ENCODE measurements at regions not wholly inside any gene's neighbourhood (a gene's known extent, or its start where the extent isn't known, plus 50 kb on each side); places are given as distances from the start of the nearest gene placed in this dataset.

DNA sequence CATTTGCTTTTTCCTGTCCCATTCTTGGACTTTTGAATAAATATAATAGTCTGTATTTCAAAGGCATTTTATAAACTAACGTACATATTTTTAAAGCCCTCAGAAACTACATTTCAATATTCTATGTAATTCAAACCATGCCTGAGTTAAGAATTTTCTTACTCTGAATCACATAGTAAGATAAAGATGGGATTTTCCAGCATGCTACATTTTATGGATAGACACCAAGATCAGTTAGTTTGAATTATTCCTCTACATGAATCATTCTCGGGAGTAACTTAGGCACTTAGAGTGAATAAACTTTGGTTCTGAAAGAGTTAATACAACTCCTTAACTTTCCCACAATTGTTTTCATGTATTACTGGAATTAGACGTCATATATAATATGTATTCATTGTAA, 713.3 kb upstream of the CBLB start:
- no peak for DNase-seq (ENCODE audit: low read depth in 4 of 4, low spot score in 1 of 4)

DNA sequence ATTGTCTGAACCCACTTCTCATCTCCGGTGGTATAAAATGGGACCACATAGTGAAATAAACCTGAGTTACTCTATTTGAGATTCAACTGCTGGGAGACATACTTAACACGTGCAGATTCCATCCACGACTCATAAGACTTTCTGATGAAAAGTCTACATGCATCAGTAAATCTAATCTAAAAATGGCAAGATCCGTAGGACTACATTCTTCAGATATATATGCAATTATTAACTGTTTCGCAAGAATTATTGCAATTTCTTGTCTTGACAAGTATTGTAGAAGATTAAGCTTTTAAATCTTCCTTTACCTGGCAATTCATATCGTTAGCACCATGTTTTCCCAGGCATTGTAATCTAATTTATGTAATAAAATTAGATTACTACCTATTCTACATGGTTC, 718.7 kb upstream of the CBLB start:
- DNase-seq (ENCODE audit: low read depth in 4 of 4, low spot score in 1 of 4) = no peak

DNA sequence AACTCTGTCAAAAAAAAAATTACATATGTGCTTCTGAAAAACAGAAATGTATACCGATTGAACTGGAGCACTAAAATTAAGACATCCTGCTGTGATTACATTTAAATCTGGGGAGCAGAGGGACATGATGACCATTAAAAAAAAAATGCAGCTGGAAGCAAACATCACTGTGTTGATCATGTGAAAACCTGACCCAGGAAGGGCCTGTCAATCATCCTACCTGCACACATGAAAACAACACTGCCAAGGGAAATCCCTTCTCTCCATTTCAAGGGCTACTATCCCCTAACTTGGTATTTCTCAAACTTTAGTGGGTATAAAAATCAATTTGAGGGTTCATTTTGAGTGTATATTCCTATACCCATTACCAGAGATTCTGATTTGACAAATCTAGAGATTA, 719.9 kb upstream of the CBLB start:
- DNase-seq (ENCODE audit: low read depth in 4 of 4, low spot score in 1 of 4) = no peak

DNA sequence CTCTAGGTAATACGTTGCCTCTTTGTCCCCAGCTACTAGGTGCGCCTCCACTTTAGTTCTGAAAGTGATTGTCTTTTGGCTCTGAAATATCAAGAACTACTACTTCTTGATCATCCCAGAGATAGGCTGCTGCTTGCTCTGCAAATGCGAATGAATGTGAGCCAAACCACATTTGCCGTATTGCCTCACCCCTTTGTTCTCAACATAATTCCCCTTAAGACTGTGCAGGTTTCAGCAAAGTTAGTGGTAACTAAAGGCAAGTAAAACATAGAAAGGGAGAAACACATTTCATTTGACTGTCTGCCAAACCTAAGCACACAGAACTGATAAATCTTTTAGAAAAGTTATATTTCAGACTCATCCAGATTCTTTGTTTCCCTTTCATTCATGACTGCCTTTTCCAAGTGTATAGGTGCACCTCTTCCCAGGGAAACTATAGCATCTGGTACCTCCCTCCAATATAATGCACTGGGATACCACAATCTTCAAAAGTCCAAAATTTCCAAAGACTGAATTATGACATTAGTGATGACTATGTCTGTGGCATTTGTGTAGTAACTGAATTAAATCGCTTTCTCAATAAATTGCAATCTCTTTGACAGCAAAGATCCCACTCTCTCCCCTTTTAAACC, 720.6 kb upstream of the CBLB start:
- DNase-seq (ENCODE audit: low read depth in 4 of 4, low spot score in 1 of 4) = no peak

DNA sequence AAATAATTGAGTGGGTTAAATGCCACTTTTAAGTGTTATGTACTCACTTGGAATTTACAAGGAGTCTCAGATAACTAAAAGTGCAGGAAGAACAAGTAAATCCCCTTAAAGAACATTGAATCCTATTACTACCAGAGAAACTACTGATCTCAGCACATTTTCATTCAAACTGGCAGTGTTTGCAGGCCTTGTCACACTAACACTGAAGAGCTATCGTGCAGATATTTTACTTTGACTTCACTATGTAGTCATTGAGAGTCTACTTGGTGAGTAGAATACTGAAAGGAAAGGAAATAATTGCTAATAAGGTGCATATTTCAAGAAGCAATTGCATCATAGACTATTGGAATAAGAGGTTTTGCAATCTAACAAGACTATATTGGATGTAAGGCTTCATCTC, 721.4 kb upstream of the CBLB start:
- DNase-seq (ENCODE audit: low read depth in 4 of 4, low spot score in 1 of 4) = no peak

DNA sequence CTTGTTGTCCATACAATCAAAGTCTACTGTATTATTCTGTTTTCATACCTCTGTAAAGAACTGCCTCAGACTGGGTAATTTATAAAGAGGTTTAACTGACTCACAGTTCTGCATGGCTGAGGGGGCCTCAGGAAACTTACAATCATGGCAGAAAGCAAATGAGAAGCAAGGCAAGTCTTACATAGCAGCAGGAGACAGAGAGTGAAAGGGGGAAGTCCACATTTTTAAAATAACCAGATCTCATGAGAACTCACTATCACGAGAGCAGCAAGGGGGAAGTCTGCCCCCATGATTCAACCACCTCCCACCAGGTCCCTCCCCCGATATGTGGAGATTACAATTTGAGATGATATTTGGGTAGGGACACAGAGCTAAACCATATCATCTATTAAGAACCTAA, 724.6 kb upstream of the CBLB start:
- DNase-seq (ENCODE audit: low read depth in 4 of 4, low spot score in 1 of 4) = no peak

DNA sequence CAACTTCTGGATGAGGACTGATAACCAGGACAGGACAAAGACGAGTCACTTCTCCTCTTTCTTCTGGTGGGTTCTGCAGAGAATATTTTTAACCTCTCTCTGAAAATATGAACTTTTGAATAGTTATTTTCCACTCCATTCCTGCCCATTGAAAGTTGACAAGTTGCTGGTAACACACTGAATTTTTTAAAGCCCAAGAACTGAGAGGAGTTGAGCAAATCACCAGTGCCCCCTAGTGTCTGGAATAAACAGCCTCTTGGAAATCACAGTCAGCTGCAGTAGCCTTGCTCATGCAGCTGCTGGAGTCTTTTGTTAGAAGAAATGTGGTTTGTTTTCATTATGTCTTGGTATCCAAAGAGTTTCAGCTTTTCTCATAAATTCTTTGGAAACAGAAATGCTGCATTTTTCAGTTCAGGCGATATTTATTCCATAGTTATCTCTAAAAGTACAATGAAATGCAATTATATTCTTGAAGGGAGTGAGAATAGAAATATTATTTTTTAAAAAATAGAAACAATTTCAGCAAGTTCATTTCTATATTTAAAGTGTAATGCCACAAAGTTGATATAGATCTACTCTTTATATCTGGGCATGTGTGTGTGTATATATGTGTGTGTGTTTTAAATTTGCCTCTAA, 741.0 kb upstream of the CBLB start:
- peak; percentile 35 to 52 (median 44) for DNase-seq (ENCODE audit: low read depth in 4 of 4, low spot score in 1 of 4)

DNA sequence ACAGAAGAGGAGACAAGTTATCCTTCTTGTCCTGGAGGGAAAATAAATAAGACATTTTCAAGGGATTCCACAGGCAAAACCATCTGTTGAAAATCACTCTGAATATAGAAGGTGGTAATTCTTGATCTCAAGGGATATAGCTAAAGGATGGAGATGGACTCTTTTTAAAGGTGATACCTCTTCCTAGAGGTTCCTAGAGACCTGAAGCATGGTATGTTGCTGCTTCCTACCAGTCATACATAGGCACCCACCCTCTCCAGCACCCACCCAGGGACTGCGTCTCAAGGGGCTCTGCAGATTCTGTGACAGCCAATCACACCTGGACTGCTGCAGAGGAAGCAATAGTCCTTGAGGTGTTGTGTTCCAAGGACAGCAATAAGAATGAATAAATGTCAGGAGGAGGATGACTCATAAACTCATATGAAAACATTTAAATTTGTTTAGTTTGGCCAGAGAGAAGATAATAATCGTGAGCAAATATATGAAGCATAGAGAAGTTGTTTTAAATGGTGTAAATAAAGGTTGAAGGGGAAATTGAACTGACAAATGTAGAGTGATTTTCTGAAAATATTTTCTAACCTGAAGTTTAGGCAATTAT, 741.6 kb upstream of the CBLB start:
- no peak for DNase-seq (ENCODE audit: low read depth in 4 of 4, low spot score in 1 of 4)

DNA sequence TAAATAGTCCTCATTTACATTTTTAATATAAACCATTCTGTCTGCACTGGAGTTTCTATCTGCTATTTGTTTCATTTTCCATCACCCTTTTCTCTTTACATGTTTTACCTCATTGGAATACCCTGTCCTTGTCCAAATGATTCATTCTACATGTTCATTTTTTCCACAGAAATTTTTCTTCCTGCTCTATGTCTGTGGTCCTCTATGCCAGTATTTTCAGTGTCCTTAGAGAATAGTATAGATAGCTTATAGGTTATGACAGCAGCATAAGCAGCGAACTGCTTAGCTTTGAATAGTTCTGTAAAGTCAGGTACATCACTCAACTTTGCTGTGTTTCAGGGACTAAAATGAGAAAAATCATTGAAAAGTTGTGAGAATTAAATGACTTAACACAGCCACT, 742.3 kb upstream of the CBLB start:
- DNase-seq (ENCODE audit: low read depth in 4 of 4, low spot score in 1 of 4) = no peak

DNA sequence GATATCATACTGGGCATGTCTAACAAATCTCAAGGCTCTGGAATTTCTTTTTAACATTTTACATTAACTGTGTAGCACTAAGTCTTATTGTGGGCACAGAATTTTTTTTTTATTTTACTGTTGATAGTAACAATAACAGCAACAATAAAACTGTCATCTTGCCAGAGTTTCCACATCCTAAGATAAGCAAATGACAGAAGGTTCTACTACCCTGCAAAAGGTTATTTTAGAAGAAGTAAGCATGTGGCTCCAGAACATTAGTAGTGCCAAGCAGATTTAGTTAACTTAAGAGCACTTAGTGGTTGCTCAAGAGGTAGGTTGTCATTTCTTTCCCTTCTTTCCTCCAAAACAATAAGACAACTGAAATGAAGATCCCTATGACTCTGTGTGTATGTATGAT, 743.0 kb upstream of the CBLB start:
- no peak for DNase-seq (ENCODE audit: low read depth in 4 of 4, low spot score in 1 of 4)

DNA sequence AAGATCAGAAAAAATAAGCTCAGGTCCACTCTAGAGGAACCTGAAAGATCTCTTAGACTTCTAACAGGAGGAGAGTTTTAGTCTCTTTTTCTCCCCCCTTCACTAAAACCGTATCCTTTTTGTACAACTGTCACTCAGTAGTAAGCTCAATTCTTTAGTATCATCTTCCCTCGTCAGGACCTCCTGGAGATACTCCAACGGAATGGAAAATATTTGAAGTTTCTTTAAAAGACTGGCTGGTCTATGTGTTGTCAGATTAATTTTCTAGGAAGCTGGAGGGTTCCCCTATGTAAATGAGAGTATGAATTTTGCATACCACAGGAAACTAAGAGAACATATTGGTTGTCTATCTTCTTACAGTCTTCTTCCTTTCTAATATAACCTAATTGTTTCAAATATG, 747.7 kb upstream of the CBLB start:
- no peak for DNase-seq (ENCODE audit: low read depth in 4 of 4, low spot score in 1 of 4)

DNA sequence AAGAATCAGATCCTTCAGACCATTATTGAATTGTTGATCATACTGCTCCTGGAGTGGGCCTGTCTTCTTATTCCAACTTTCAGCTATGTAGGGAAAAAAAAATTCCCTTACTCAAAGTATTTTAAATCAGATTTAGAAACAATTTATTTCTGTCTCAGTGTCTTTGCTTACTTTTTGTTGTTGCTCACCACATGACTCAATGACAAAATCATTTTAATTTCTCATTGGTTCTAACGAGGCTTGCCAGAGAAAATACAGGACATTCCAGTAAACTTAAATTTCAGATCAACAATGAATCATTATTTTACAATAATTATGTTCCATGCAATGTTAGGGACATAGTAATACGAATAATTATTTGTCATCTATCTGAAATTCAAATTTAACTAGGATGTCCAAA, 748.5 kb upstream of the CBLB start:
- DNase-seq (ENCODE audit: low read depth in 4 of 4, low spot score in 1 of 4) = no peak

DNA sequence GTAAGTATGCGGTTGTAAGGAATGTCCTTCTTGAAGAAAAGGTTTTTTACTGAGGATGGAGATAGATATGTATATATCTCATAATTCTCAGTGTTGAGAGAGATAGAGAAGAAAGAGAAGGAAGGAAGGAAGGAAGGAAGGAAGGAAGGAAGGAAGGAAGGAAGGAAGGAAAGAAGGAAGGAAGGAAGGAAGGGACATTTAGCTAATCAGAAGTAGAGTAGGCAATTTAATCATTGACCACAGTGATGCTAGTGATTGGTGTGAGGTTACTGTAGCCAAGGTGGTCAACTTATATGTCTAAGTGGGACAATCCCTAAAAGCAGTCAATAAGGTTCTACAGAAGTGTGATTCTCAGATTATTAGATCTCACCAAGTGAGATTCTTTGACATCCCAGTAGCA, 751.8 kb upstream of the CBLB start:
- no peak for DNase-seq (ENCODE audit: low read depth in 4 of 4, low spot score in 1 of 4)

DNA sequence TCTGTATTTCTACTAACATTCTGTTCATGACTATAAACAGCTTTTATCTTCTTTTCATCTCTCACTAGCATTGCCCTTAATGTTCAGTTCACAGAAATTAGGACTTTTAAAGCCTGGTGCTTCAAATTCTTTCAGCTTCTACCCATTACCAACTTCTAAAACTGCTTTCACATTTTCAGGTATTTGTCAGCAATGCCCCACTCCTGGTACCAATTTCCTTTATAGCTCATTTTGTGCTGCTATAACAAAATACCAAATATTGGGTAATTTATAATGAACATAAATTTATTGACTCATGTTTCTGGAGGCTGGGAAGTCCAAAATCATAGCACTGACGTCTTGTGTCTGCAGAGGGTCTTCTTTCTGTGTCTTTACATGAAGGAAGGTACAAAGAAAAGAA, 753.1 kb upstream of the CCDC54 start:
- no peak for DNase-seq (ENCODE audit: low read depth in 4 of 4, low spot score in 1 of 4)

DNA sequence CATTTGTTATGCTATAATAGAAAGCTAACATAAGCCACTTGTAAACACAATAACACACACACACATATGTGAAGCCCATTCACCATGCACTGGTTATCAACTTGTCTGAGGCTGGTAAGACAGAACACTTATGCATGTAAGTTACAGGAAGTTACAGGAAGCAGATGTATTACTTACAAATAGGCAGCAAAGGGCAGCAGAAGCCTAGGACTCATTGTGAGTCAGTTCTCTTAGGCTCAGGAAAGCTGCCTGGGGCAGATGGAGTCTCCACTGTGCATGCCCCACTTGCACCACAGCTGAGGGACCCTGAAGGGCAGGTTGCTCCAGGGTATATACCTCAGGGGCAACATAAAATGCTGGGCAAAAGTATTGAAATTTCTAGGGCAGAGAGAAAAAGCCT, 748.8 kb upstream of the CCDC54 start:
- no peak for DNase-seq (ENCODE audit: low read depth in 4 of 4, low spot score in 1 of 4)

DNA sequence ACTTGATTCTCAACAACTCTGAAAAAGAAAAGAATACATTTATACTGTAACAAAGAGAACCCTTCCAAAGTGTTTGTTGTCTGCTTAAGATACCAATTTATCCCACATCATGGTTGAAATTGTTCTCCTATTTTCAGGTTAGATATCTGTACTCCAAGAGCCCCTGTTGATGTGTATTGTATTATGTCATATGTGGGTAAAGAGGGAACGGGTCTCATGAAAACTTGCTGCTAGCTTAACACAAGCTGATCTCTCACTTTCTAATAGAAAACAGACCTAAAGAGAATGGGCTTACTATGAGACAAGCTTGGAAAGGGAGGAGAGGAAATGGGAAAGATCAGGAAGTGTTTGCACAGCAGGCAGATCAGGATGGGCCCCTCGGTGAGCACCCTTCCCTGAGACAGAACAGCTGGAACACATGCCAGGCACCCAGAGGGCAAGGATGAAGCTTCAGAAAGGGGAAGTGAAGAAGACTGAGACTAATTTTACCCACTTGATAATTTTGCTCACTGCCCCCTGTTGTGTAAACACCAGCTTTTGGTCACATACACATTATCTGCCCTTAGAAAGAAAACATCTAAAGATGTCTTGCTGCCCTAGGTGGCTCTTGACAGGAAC, 747.9 kb upstream of the CCDC54 start:
- no peak for DNase-seq (ENCODE audit: low read depth in 4 of 4, low spot score in 1 of 4)

DNA sequence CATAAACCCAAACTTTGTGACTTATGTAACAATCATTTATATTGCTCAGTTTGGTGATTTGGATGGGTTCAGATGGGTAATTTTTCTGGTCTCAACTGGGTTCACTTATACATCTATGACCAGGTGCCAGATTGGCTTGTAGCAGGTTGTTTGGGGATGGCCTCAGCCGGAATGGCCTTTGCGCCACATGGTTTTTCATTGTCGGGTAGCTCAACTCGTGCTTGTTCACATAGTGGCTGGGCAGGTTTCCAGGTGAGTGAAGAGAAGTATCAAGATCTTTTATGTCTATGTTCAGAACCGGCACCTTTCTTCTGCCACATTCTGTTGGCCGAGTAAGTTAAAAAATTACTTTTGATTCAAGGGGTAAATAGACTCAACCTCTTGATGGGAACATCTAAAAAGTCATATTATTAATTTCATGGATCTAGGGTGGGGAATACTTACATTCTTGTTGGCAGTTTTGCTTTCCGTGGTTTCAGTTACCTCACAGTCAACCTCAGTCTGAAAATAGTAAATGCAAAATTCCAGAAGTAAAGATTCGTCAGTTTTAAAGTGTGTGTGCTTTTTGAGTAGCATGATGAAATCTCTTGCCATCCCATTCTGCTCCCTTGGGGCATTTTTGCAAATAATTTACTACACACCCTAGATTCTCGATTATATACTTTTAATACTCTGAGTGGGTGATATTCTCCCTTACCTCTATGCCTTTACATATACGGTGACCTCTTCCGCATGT, 745.7 kb upstream of the CCDC54 start:
- DNase-seq (ENCODE audit: low read depth in 4 of 4, low spot score in 1 of 4) = no peak

DNA sequence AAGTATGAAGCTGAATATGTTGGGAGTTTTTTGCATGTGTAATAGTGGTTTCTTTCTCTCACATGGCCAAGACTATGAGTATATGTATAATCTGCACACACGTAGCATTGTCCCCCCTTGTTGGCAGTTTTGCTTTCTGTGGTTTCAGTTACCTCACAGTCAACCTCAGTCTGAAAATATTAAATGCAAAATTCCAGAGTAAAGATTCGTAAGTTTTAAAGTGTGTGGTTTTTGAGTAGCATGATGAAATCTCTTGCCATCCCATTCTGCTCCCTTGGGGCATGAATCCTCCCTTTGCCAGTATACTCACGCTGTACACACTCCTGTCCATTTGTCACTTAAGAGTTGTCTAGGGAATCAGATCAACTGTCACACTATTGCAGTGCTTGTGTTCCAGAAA, 742.0 kb upstream of the CCDC54 start:
- no peak for DNase-seq (ENCODE audit: low read depth in 4 of 4, low spot score in 1 of 4)

DNA sequence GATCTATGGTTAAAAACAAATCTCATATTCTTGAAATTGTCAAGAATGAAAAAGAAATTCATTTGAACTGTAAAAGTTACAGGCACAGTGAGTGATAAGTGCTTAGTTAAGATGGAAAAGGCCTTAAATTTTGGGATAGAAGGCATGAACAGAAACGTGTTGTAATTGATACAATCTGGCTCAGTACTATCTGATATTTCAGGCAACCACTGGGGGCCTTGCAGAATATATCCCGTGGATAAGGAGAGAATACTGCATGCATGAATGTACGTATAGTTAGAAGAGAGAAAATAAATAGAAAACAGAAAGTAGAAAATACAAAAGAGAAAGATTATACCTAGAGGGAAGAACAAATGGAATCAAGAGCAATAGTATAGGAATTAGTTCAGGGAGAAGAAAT, 741.4 kb upstream of the CCDC54 start:
- DNase-seq (ENCODE audit: low read depth in 4 of 4, low spot score in 1 of 4) = no peak

DNA sequence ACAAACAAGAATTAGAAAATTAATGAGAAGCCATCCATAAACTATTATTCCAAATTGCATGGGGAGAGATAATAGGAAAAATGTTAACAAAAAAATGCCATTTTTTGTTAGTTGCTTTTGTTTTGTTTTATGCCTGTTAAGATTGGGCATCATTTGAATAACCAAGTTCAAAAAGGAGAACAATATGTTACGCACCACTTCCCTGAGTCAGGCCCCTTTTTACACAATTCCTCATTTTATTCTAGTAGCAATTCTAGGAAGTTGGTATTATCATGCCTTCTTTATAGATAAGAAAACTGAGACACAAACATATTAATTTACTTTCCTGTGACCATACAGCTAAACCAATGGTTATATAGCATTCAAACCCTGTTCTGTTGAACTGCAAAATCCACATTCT, 736.9 kb upstream of the CCDC54 start:
- no peak for DNase-seq (ENCODE audit: low read depth in 4 of 4, low spot score in 1 of 4)

DNA sequence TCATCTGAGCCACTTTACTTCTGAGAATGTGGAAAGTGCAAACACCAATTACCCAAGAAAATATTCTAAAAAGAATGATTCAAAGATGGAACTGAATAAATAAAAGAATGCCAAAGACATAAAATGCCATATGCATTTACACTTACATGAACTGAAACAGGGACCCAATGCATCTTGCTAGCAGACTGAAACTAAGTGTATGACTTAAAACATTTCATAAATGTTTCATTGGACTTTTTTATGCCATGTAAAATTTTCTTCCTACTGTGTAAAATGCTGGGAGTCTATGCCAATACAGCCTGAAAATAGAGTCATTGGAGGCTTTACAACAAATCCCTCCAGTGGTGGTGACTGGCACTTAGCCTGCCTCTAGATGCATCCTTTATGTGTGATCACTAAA, 735.1 kb upstream of the CCDC54 start:
- DNase-seq (ENCODE audit: low read depth in 4 of 4, low spot score in 1 of 4) = no peak

DNA sequence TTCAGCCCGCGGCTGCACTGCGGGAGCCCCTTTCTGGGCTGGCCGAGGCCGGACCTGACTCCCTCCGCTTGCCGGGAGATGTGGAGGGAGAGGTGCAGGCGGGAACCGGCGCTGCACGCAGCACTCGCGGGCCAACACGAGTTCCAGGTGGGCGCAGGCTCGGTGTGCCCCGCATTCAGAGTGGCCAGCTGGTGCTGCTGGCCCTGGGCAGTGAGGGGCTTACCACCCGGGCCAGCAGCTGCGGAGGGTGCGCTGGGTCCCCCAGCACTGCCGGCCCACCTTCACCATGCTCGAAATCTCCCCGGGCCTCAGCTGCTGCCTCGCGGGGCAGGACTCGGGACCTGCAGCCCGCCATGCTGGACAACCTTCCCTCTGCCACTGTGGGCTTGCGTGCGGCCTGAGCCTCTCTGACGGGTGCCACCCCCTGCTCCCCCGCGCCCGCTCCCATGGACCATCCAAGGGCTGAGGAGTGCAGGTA, 733.5 kb upstream of the CCDC54 start:
- no peak for DNase-seq (ENCODE audit: low read depth in 4 of 4, low spot score in 1 of 4)
